ENCODE measurements at regions not wholly inside any gene's neighbourhood (a gene's known extent, or its start where the extent isn't known, plus 50 kb on each side); places are given as distances from the start of the nearest gene placed in this dataset.

GRCh38 chr21:24552491-24552890 is 1054.8 kb downstream of the MRPL39 start:
- TF ChIP-seq CTCF (IDR thresholded peaks at IDR 0.05; ENCODE audit: insufficient read depth, low read depth, low read length) (no peak), EZH2 (IDR thresholded peaks at IDR 0.05; ENCODE audit: insufficient read depth, low read length) (no peak)

All from astrocyte (in vitro differentiated cells and primary cell).